ENCODE measurements at regions not wholly inside any gene's neighbourhood (a gene's known extent, or its start where the extent isn't known, plus 50 kb on each side); places are given as distances from the start of the nearest gene placed in this dataset.

DNA sequence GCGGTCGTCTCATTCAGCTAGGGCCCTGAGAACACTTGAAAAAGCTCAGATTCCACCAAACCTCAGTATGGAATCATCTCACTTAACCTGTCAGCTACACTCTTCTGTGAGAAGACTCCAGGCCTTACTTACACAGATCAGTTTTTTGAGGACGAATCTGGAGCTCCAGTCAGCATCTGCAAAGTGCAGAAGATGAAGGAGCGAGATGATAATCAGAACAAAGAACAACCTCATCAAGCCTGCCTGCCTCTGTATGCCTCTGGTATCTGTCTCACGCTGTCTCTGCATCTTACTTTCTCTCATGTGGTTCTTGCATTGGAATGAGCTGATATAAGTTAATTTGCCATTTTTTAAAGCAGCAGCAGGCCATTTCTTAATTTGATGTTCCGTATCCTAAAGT, 444.1 kb upstream of the LRATD1 start:
- TF ChIP-seq REST (IDR thresholded peaks at IDR 0.05; ENCODE audit: low read depth), result no peak
- TF ChIP-seq RAD21 (IDR thresholded peaks at IDR 0.05; ENCODE audit: low read depth), result no peak
- no peak for TF ChIP-seq TAF1 (IDR thresholded peaks at IDR 0.05; ENCODE audit: low read depth)
- TF ChIP-seq NFIC (IDR thresholded peaks at IDR 0.05), result no peak
- TF ChIP-seq EP300 (IDR thresholded peaks at IDR 0.05; ENCODE audit: borderline replicate concordance), result no peak
- no peak for TF ChIP-seq FOXM1 (IDR thresholded peaks at IDR 0.05; ENCODE audit: borderline replicate concordance, low read depth)
- no peak for TF ChIP-seq CEBPB (IDR thresholded peaks at IDR 0.05)
- no peak for TF ChIP-seq CREB1 (IDR thresholded peaks at IDR 0.05; ENCODE audit: low read depth)
- TF ChIP-seq ZBTB7A (IDR thresholded peaks at IDR 0.05; ENCODE audit: low read depth), result no peak
- no peak for TF ChIP-seq USF1 (IDR thresholded peaks at IDR 0.05)

All from Ishikawa (cell line).